ENCODE measurements at regions not wholly inside any gene's neighbourhood (a gene's known extent, or its start where the extent isn't known, plus 50 kb on each side); places are given as distances from the start of the nearest gene placed in this dataset.

- TF ChIP-seq CTCF (IDR thresholded peaks at IDR 0.05), result no peak
- no peak for TF ChIP-seq POLR2A (IDR thresholded peaks at IDR 0.05)
Observed at GRCh38 chr1:221087919-221088318, 208.7 kb downstream of the HLX start.

Measured in body of pancreas (tissue), 4 donors.